Suppressor macrophage treated with lipopolysaccharide for 4 hours (primary cell): ENCODE measurements at regions not wholly inside any gene's neighbourhood (a gene's known extent, or its start where the extent isn't known, plus 50 kb on each side); places are given as distances from the start of the nearest gene placed in this dataset.
A peak's percentile ranks its signal among the peaks of the same experiment; 100 is the strongest.

ENCODE experiments used
- DNase-seq: peaks from one replicate; pipeline ENCODE4 v3.0.0-alpha.2; 2020

- no peak for DNase-seq
Observed at GRCh38 chr20:57794600-57795341, 85.0 kb upstream of the PMEPA1 start.

GRCh38 chr20:57794036-57794435, 84.2 kb upstream of the PMEPA1 start:
- no peak for DNase-seq

- no peak for DNase-seq
Observed at GRCh38 chr20:57793421-57793820, 83.6 kb upstream of the PMEPA1 start.

- DNase-seq = peak; percentile 50
Observed at GRCh38 chr20:57792386-57793080, 82.7 kb upstream of the PMEPA1 start.

- DNase-seq = peak; percentile 72
Observed at GRCh38 chr20:57791966-57792365, 82.2 kb upstream of the PMEPA1 start.

GRCh38 chr20:57791178-57791962, 81.6 kb upstream of the PMEPA1 start:
- no peak for DNase-seq

GRCh38 chr20:57790176-57790575, 80.4 kb upstream of the PMEPA1 start:
- DNase-seq = no peak

GRCh38 chr20:57788936-57789613, 79.3 kb upstream of the PMEPA1 start:
- DNase-seq = no peak

- DNase-seq = no peak
Observed at GRCh38 chr20:57787990-57788781, 78.4 kb upstream of the PMEPA1 start.

- DNase-seq = no peak
Observed at GRCh38 chr20:57787151-57787989, 77.6 kb upstream of the PMEPA1 start.

GRCh38 chr20:57786304-57786932, 76.6 kb upstream of the PMEPA1 start:
- no peak for DNase-seq

GRCh38 chr20:57785720-57786119, 75.9 kb upstream of the PMEPA1 start:
- DNase-seq = no peak

- no peak for DNase-seq
Observed at GRCh38 chr20:57785061-57785460, 75.2 kb upstream of the PMEPA1 start.

GRCh38 chr20:57783956-57784837, 74.4 kb upstream of the PMEPA1 start:
- DNase-seq = no peak

GRCh38 chr20:57783196-57783595, 73.4 kb upstream of the PMEPA1 start:
- no peak for DNase-seq

GRCh38 chr20:57782631-57783041, 72.8 kb upstream of the PMEPA1 start:
- DNase-seq = no peak

GRCh38 chr20:57781901-57782300, 72.1 kb upstream of the PMEPA1 start:
- no peak for DNase-seq

- DNase-seq = no peak
Observed at GRCh38 chr20:57780906-57781305, 71.1 kb upstream of the PMEPA1 start.

GRCh38 chr20:57780398-57780797, 70.6 kb upstream of the PMEPA1 start:
- no peak for DNase-seq
